Neural cell (in vitro differentiated cells): ENCODE measurements at regions not wholly inside any gene's neighbourhood (a gene's known extent, or its start where the extent isn't known, plus 50 kb on each side); places are given as distances from the start of the nearest gene placed in this dataset.

ENCODE experiments used
- H2AFZ ChIP-seq: fragments of 200-600, 300-800 bp; sonication (generic), shearing (Covaris generic); 2 replicates; pipeline ENCODE4 v1.6.0; 2014; ENCODE audit warnings: low read depth, mild to moderate bottlenecking, antibody characterized with exemption, low read length, moderate library complexity
- H3F3A ChIP-seq: fragments of 200-600 bp; shearing (Covaris generic); 2 replicates; pipeline ENCODE4 v1.6.1; 2016; ENCODE audit warnings: mild to moderate bottlenecking, moderate library complexity, mixed read lengths, antibody characterized with exemption, low read length; ENCODE audit not compliant: insufficient read depth, poor library complexity, severe bottlenecking
- H3K27ac ChIP-seq: fragments of 200-600, 300-800 bp; sonication (generic), shearing (Covaris generic); 2 replicates; pipeline ENCODE4 v1.5.1; 2014; ENCODE audit warnings: mild to moderate bottlenecking, low read length, moderate library complexity
- H3K27me3 ChIP-seq: fragments of 300-800, 200-600 bp; sonication (generic), shearing (Covaris generic); 2 replicates; pipeline ENCODE4 v1.6.0; 2014; ENCODE audit warnings: mild to moderate bottlenecking, low read depth, low read length, moderate library complexity; ENCODE audit not compliant: insufficient read depth
- H3K36me3 ChIP-seq: fragments of 300-800, 200-600 bp; sonication (generic), shearing (Covaris generic); 2 replicates; pipeline ENCODE4 v1.5.1; 2014; ENCODE audit warnings: mild to moderate bottlenecking, antibody characterized with exemption, low read length, moderate library complexity; ENCODE audit not compliant: insufficient read depth
- H3K4me2 ChIP-seq: fragments of 300-800, 200-600 bp; sonication (generic), shearing (Covaris generic); 2 replicates; pipeline ENCODE4 v1.6.0; 2014; ENCODE audit warnings: mild to moderate bottlenecking, low read length
- H3K4me3 ChIP-seq: fragments of 300-800, 200-600 bp; sonication (generic), shearing (Covaris generic); 2 replicates; pipeline ENCODE4 v1.5.1; 2014; ENCODE audit warnings: mild to moderate bottlenecking, low read length, moderate library complexity
- H3K79me2 ChIP-seq: fragments of 200-600 bp; shearing (Covaris generic); replicated peaks from 2 replicates; pipeline ENCODE4 v1.6.0; 2014; ENCODE audit warnings: mild to moderate bottlenecking, low read length, moderate library complexity; ENCODE audit not compliant: insufficient read depth
- H3K9ac ChIP-seq: fragments of 300-800, 200-600 bp; sonication (generic), shearing (Covaris generic); 2 replicates; pipeline ENCODE4 v1.6.1; 2016; ENCODE audit warnings: mild to moderate bottlenecking, low read length, mixed read lengths
- H3K9me2 ChIP-seq: fragments of 200-600 bp; shearing (Covaris generic); 2 replicates; pipeline ENCODE4 v1.6.1; 2016; ENCODE audit warnings: mild to moderate bottlenecking, low read length, mixed read lengths; ENCODE audit not compliant: insufficient read depth
- H3K9me3 ChIP-seq: fragments of 200-600, 300-800 bp; sonication (generic), shearing (Covaris generic); 2 replicates; pipeline ENCODE4 v1.6.1; 2016; ENCODE audit warnings: mild to moderate bottlenecking, mixed run types, low read length, moderate library complexity, mixed read lengths
- H4K20me1 ChIP-seq: fragments of 200-600 bp; shearing (Covaris generic); 2 replicates; pipeline ENCODE4 v1.6.1; 2016; ENCODE audit warnings: mild to moderate bottlenecking, mixed run types; ENCODE audit not compliant: insufficient read depth
- CTCF ChIP-seq: fragments of 450-650 bp; IDR thresholded peaks from 2 replicates; pipeline ENCODE4 v1.5.1; 2014; ENCODE audit warnings: antibody characterized with exemption, mild to moderate bottlenecking, moderate library complexity; ENCODE audit not compliant: poor library complexity, severe bottlenecking
- EP300 ChIP-seq: fragments of 450-650 bp; conservative IDR thresholded peaks from 2 replicates; pipeline ENCODE4 v1.6.1; 2014; ENCODE audit warnings: antibody characterized with exemption, mild to moderate bottlenecking, moderate library complexity; ENCODE audit not compliant: poor library complexity, severe bottlenecking
- EZH2 ChIP-seq: fragments of 200-600, 300-800 bp; shearing (Covaris generic), sonication (generic); IDR thresholded peaks from 2 replicates; pipeline ENCODE4 v1.6.1; 2014; ENCODE audit warnings: antibody characterized with exemption, low read length, borderline replicate concordance, mild to moderate bottlenecking; ENCODE audit not compliant: insufficient read depth, poor library complexity, severe bottlenecking
- POLR2AphosphoS5 ChIP-seq: IDR thresholded peaks from 2 replicates; pipeline ENCODE4 v1.6.1; 2012
- RAD21 ChIP-seq: fragments of 450-650 bp; conservative IDR thresholded peaks from 2 replicates; pipeline ENCODE4 v1.6.1; 2014; ENCODE audit warnings: antibody characterized with exemption, mild to moderate bottlenecking, moderate library complexity
- SMC3 ChIP-seq: fragments of 450-650 bp; conservative IDR thresholded peaks from 2 replicates; pipeline ENCODE4 v1.6.1; 2014; ENCODE audit warnings: antibody characterized with exemption, mild to moderate bottlenecking, moderate library complexity; ENCODE audit not compliant: poor library complexity
- TAF1 ChIP-seq: IDR thresholded peaks from 2 replicates; pipeline ENCODE4 v1.6.1; 2012; ENCODE audit warnings: low read depth
- TF ChIP-seq, protein P1 (sequence below): IDR thresholded peaks from 2 replicates; pipeline ENCODE4 v1.6.1; 2012; ENCODE audit warnings: borderline replicate concordance

GRCh38 chr2:11984316-11985158, 238.1 kb downstream of the LPIN1 start:
- Histone ChIP-seq H3K27me3 (no peaks in the 10 kb centered on the region), H3K4me3 (no peak overlapping the region), H3K9ac (no peak overlapping the region), H3K27ac (no peak overlapping the region), H2AFZ (no peak overlapping the region), H3K9me3 (no peaks in the 10 kb centered on the region), H3K9me2 (no peaks in the 10 kb centered on the region), H4K20me1 (no peaks in the 10 kb centered on the region), H3K36me3 (no peaks in the 10 kb centered on the region), H3K4me2 (no peak overlapping the region), H3F3A (no peaks in the 10 kb centered on the region), H3K79me2 (no peaks in the 10 kb centered on the region)
- TF ChIP-seq RAD21, result no peak
- TF ChIP-seq SMC3, result no peak

DNA sequence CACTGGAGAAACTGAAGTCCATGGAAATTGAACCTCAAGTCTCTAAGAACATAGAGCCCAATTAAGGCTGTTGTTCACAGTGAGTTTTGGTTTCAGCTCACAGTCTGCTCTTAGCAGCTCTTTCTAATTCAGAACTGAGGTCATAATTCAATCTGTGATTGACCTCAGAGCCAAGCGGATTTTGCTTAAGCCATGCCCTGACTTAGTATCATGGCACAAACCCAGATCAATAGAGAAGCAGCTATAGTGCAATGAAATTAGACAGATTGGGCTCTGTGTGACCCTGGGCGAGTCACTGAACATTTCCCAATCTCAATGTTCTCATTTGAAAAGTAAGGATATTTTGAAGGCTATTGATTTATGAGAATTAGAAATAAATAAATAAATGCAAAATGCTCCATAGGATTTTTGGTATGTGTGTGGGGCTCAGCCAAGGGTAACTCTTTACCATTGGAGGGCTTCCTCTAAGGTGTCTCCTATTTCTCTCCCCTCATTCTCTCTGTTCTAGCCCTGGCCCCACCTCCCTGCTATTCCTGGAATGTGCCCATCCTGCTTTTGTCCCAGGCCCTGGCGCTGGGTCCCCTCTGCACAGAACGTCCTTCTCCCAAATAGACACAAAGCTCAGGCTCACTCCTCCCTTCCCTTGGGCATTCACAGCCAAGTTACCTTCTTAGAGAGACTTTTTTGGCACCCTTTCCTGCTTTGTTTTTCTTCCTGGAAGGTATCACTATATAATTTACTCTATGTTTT, 239.6 kb downstream of the LPIN1 start:
- Histone ChIP-seq H3K4me2 (no peak overlapping the region), H3K9ac (no peak overlapping the region), H3K27me3 (no peaks in the 10 kb centered on the region), H3K27ac (no peak overlapping the region), H3K4me3 (no peak overlapping the region), H4K20me1 (no peaks in the 10 kb centered on the region), H3F3A (no peaks in the 10 kb centered on the region), H3K79me2 (no peaks in the 10 kb centered on the region), H2AFZ (no peak overlapping the region), H3K36me3 (no peaks in the 10 kb centered on the region), H3K9me2 (no peaks in the 10 kb centered on the region), H3K9me3 (no peaks in the 10 kb centered on the region)
- no peak for TF ChIP-seq POLR2AphosphoS5
- no peak for TF ChIP-seq CTCF
- TF ChIP-seq RAD21, result no peak
- no peak for TF ChIP-seq SMC3
- TF ChIP-seq EP300, result no peak
- TF ChIP-seq TAF1, result no peak
- TF ChIP-seq, protein P1, sequence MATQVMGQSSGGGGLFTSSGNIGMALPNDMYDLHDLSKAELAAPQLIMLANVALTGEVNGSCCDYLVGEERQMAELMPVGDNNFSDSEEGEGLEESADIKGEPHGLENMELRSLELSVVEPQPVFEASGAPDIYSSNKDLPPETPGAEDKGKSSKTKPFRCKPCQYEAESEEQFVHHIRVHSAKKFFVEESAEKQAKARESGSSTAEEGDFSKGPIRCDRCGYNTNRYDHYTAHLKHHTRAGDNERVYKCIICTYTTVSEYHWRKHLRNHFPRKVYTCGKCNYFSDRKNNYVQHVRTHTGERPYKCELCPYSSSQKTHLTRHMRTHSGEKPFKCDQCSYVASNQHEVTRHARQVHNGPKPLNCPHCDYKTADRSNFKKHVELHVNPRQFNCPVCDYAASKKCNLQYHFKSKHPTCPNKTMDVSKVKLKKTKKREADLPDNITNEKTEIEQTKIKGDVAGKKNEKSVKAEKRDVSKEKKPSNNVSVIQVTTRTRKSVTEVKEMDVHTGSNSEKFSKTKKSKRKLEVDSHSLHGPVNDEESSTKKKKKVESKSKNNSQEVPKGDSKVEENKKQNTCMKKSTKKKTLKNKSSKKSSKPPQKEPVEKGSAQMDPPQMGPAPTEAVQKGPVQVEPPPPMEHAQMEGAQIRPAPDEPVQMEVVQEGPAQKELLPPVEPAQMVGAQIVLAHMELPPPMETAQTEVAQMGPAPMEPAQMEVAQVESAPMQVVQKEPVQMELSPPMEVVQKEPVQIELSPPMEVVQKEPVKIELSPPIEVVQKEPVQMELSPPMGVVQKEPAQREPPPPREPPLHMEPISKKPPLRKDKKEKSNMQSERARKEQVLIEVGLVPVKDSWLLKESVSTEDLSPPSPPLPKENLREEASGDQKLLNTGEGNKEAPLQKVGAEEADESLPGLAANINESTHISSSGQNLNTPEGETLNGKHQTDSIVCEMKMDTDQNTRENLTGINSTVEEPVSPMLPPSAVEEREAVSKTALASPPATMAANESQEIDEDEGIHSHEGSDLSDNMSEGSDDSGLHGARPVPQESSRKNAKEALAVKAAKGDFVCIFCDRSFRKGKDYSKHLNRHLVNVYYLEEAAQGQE, result no peak
- no peak for TF ChIP-seq EZH2
